HUDEP-2 (cell line): ENCODE measurements at regions not wholly inside any gene's neighbourhood (a gene's known extent, or its start where the extent isn't known, plus 50 kb on each side); places are given as distances from the start of the nearest gene placed in this dataset.
"Not testable (repeated sequence)": the region's sequence is repeated elsewhere in the genome, so short reads cannot be mapped to it uniquely, and the experiment has no call there.

Experiments used
- DNase-seq, 76 experiments: peaks; one replicate each; lab custom pipeline; 2025; ENCODE audit not compliant: unreplicated experiment in 76 of 76; lab: John Stamatoyannopoulos, UW

- no peak for DNase-seq
Observed at GRCh38 chr21:16113052-16113715, 383.4 kb downstream of the USP25 start.

DNA sequence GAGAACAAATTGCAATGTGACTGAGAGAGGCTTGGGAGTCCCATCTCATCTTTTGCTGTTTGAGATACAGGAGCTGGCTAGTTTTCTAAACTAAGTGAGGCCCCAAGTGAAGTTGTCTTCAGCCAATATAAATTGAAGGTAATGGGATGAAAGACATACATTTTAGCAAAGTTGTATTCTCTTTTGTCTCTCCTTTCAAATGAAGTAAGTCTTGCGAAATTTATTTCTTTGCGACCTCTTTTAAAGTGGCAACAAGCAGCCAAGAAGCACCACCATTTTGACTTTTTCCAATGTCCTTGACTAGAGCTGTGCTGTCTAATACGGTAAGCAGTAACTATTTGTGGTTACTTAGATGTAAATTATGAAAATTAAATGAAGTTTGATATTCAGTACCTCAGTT lies 385.7 kb downstream of the USP25 start:
- DNase-seq, result no peak

GRCh38 chr21:16116069-16116468 lies 386.3 kb downstream of the USP25 start:
- no peak for DNase-seq

- no peak for DNase-seq
Observed at GRCh38 chr21:16116798-16117197, 387.0 kb downstream of the USP25 start.

- no peak for DNase-seq
Observed at GRCh38 chr21:16117331-16117730, 387.5 kb downstream of the USP25 start.

GRCh38 chr21:16117851-16118590 lies 388.2 kb downstream of the USP25 start:
- no peak for DNase-seq

DNA sequence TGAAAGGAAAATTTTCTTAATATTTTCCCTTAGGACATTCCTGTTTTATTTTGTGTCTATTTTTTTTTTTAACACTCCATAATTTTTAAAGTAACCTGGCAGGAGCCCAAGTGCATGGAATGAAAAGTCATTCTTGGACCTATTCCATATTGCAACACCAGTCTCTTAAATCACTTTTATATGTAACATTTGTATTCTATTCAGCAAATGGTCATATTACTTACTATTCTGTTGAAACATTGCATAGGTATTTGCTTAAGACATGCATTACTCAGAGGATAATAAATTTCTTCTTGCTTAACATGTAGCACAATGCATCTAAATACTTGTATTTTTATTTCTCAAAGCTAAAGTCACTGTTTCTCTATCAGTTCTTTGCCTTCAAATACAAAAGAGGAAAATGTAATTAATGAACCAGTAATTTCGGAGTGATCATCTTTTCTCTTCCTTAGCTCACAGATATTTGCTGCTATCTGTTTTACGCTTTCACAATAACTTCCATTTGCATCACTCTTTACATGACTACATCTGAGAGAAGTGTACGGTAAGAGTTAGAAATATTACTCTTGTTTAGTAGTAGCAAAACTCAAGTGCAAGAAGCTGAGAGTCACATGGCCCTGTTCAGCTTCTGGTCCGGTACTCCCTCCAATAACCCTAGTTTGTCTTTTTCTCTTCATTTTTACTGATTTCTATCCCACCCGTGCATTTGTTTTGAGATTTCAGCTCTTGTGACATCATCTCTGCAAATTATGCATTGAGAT lies 394.8 kb downstream of the USP25 start:
- DNase-seq, result no peak

GRCh38 chr21:16125274-16125673 lies 395.5 kb downstream of the USP25 start:
- DNase-seq, result no peak

- DNase-seq, result not testable (repeated sequence)
Observed at GRCh38 chr21:16132453-16132852, 402.7 kb downstream of the USP25 start.

GRCh38 chr21:16133248-16133647 lies 403.5 kb downstream of the USP25 start:
- DNase-seq, result no peak

GRCh38 chr21:16134134-16134533 lies 404.4 kb downstream of the USP25 start:
- no peak for DNase-seq

DNA sequence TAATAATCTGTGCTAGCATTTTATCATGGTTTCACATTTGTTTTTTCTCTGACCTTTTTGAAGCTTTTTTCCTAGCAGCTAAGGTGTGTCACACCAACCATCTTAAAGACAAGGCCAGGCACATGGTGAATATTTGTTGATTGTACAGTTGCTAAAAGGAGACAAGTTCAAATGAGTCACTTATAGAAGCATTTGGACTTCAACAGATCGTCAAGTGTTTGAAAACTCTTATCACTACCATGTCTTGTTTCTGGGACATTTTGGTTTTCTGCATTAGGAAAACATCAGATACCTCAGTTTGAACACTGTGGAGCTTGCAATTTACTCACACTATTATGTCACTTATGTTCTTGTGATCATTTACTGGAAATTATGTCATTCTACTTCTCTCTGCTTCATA lies 407.3 kb downstream of the USP25 start:
- DNase-seq, result no peak

- DNase-seq, result no peak
Observed at GRCh38 chr21:16145052-16145451, 415.3 kb downstream of the USP25 start.

- no peak for DNase-seq
Observed at GRCh38 chr21:16145479-16145878, 415.7 kb downstream of the USP25 start.

DNA sequence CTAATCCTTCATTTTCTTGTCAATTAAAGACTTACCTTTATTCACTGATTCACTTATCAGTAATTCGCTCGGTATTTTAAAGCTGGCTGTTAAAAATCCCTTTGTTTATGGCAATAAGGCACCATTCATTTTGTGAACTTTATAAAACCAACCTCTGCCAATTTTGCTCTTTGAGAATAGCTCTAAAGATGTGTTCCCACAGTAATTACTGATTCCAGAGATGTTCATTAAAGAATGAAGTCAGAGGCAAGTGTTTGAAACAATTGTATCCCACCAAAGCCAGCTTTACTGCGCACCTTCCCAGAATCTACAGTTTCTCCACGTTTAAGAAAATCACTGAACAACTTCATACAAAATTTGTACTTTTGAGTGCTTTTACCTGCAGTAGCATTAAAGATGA lies 424.5 kb downstream of the USP25 start:
- DNase-seq, result no peak

- no peak for DNase-seq
Observed at GRCh38 chr21:16154951-16155635, 425.3 kb downstream of the USP25 start.

DNA sequence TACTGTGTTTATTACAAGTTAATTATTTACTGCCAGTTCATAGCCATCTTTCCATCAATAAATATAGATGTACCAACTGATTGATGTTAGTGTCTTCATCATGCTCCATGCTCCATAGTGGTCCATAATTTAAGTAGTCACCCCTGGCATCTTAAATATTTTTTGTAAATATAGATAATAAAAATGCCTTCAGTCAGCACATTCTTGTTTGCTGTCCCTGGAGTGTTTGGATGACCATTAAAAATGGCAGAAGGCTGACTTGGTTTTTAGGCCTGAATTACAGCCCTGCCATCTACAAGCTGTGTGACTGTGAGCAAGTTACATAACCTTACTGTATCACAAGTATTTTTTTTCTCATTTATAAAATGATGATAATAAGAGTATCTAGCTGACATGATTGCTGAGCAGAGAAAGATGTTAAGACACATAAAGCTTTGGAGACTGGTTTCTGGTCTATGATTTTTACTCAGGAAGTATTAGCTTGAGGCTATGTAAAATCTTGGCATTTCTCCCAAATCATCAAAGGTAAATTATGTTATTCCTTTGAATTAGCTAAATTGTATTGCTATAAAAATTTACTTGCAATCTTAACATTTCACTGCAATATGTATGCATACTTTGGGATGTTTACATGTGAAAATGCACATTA lies 427.2 kb downstream of the USP25 start:
- no peak for DNase-seq

DNA sequence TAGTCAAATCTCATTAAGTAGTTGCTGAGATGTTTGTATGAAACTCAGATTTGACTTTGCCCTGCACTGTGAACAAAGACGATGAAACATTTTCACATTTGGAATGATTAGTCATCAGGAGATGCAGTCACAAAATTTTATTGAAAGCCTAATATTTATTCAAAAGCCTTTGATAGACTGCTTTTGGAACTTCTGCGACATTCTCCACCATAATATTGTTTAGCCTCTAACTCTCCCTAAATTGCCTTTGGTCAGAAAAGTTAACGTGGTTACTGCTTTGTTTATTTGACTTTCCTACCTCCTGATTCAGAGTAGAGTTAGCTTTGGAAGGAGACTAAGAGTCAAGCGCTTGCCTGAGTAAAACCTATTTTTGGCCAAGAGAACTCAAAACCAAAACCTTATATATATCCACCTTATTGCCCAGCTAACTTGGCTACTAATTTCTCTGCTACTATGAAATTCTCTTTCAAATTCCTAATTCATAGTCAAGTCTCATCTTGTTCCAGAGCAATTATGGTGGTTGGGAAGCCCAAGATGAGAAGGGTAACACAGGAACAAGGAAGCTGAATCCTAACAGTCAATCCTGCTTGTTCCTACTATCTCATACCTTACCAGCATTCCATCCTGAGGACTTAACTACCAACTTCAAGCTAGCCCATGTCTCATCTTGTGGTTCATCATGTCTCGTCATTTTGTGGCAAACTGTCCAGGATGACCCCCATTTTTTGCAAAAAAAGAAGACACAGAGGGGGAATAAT lies 429.6 kb downstream of the USP25 start:
- no peak for DNase-seq

DNA sequence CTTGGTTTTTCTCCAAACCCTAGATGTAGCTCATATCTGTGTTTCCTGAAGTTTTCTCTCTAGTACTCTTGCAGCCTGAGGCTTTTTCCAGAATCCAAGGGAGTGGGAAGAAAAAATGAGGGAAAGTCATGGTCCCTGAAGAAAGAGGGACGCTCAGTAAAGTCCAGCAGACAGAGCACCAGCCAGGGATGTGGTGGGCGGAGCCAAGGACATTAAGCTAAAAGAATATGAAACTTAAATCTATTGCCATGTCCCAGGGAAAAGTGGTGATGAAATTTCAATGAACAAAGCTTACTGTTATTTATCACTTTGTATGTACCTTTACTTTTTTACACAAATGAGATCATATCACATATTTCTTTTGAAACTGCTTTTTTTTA lies 430.2 kb downstream of the USP25 start:
- no peak for DNase-seq

GRCh38 chr21:16162953-16163352 lies 433.2 kb downstream of the USP25 start:
- DNase-seq, result no peak
